ENCODE measurements at regions not wholly inside any gene's neighbourhood (a gene's known extent, or its start where the extent isn't known, plus 50 kb on each side); places are given as distances from the start of the nearest gene placed in this dataset.

- DNase-seq (ENCODE audit: low read depth in 3 of 3, low spot score in 1 of 3), result no peak
Measured at GRCh38 chr3:152516216-152516615, 247.5 kb downstream of the MBNL1 start.

- DNase-seq (ENCODE audit: low read depth in 3 of 3, low spot score in 1 of 3), result no peak
Measured at GRCh38 chr3:152517502-152517901, 248.8 kb downstream of the MBNL1 start.

- no peak for DNase-seq (ENCODE audit: low read depth in 3 of 3, low spot score in 1 of 3)
Measured at GRCh38 chr3:152518346-152518745, 249.6 kb downstream of the MBNL1 start.

- DNase-seq (ENCODE audit: low read depth in 3 of 3, low spot score in 1 of 3), result no peak
Measured at GRCh38 chr3:152519376-152519775, 250.6 kb downstream of the MBNL1 start.

GRCh38 chr3:152522036-152522435, 253.3 kb downstream of the MBNL1 start:
- no peak for DNase-seq (ENCODE audit: low read depth in 3 of 3, low spot score in 1 of 3)

- no peak for DNase-seq (ENCODE audit: low read depth in 3 of 3, low spot score in 1 of 3)
Measured at GRCh38 chr3:152524198-152525140, 255.7 kb downstream of the MBNL1 start.

- DNase-seq (ENCODE audit: low read depth in 3 of 3, low spot score in 1 of 3), result no peak
Measured at GRCh38 chr3:152531717-152532116, 263.0 kb downstream of the MBNL1 start.

GRCh38 chr3:152538518-152538917, 269.8 kb downstream of the MBNL1 start:
- DNase-seq (ENCODE audit: low read depth in 3 of 3, low spot score in 1 of 3), result no peak

- DNase-seq (ENCODE audit: low read depth in 3 of 3, low spot score in 1 of 3), result no peak
Measured at GRCh38 chr3:152539191-152539764, 270.5 kb downstream of the MBNL1 start.

GRCh38 chr3:152540120-152540519, 271.4 kb downstream of the MBNL1 start:
- DNase-seq (ENCODE audit: low read depth in 3 of 3, low spot score in 1 of 3), result no peak

- no peak for DNase-seq (ENCODE audit: low read depth in 3 of 3, low spot score in 1 of 3)
Measured at GRCh38 chr3:152547153-152547552, 278.4 kb downstream of the MBNL1 start.

- DNase-seq (ENCODE audit: low read depth in 3 of 3, low spot score in 1 of 3), result no peak
Measured at GRCh38 chr3:152549263-152549662, 280.5 kb downstream of the MBNL1 start.

GRCh38 chr3:152550284-152550683, 281.6 kb downstream of the MBNL1 start:
- DNase-seq (ENCODE audit: low read depth in 3 of 3, low spot score in 1 of 3), result no peak

GRCh38 chr3:152554980-152555379, 280.0 kb upstream of the P2RY1 start:
- no peak for DNase-seq (ENCODE audit: low read depth in 3 of 3, low spot score in 1 of 3)

- DNase-seq (ENCODE audit: low read depth in 3 of 3, low spot score in 1 of 3), result no peak
Measured at GRCh38 chr3:152555666-152556291, 279.2 kb upstream of the P2RY1 start.

GRCh38 chr3:152556731-152557254, 278.1 kb upstream of the P2RY1 start:
- no peak for DNase-seq (ENCODE audit: low read depth in 3 of 3, low spot score in 1 of 3)

- no peak for DNase-seq (ENCODE audit: low read depth in 3 of 3, low spot score in 1 of 3)
Measured at GRCh38 chr3:152557302-152557999, 277.5 kb upstream of the P2RY1 start.

- no peak for DNase-seq (ENCODE audit: low read depth in 3 of 3, low spot score in 1 of 3)
Measured at GRCh38 chr3:152558386-152558785, 276.5 kb upstream of the P2RY1 start.

GRCh38 chr3:152559246-152559645, 275.7 kb upstream of the P2RY1 start:
- DNase-seq (ENCODE audit: low read depth in 3 of 3, low spot score in 1 of 3), result no peak

GRCh38 chr3:152564459-152564858, 270.5 kb upstream of the P2RY1 start:
- no peak for DNase-seq (ENCODE audit: low read depth in 3 of 3, low spot score in 1 of 3)

GRCh38 chr3:152574461-152575079, 260.4 kb upstream of the P2RY1 start:
- DNase-seq (ENCODE audit: low read depth in 3 of 3, low spot score in 1 of 3), result peak in 1 of 3 donors; percentile 5

All from stimulated activated CD4-positive, alpha-beta T cell treated with anti-CD3 and anti-CD28 coated beads, TNF-alpha, amount 100 ng/mL, for 1 hour (primary cell).